ENCODE measurements at regions not wholly inside any gene's neighbourhood (a gene's known extent, or its start where the extent isn't known, plus 50 kb on each side); places are given as distances from the start of the nearest gene placed in this dataset.

DNA sequence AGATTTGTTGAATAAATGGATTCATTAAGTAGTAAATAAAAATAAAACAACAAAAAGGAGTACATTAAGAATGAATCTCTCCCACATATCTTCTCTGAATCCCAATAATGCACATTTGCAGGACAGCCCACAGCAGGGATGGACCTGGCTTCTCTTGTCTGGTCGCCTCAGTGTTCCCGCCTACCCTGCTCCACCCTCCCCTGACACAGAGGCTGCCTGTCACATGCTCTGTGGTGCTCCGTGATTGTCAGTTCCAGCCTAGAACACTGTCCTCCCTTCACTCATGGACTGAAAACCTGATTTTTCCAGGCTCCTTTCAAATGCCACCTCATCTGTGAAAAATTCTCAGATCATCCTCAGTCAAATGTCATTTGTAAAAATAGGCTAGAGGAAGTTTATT lies 94.5 kb upstream of the GPR12 start:
- TF ChIP-seq POLR2AphosphoS5 (IDR thresholded peaks at IDR 0.05; ENCODE audit: low read depth, low read length) (no peak), POLR2A (IDR thresholded peaks at IDR 0.05; ENCODE audit: low read depth, low read length) (no peak)

Measured in GM12892 (cell line).